ENCODE measurements at regions not wholly inside any gene's neighbourhood (a gene's known extent, or its start where the extent isn't known, plus 50 kb on each side); places are given as distances from the start of the nearest gene placed in this dataset.

GRCh38 chr18:47317824-47318508 lies 66.5 kb upstream of the SKOR2 start:
- TF ChIP-seq, protein P1, sequence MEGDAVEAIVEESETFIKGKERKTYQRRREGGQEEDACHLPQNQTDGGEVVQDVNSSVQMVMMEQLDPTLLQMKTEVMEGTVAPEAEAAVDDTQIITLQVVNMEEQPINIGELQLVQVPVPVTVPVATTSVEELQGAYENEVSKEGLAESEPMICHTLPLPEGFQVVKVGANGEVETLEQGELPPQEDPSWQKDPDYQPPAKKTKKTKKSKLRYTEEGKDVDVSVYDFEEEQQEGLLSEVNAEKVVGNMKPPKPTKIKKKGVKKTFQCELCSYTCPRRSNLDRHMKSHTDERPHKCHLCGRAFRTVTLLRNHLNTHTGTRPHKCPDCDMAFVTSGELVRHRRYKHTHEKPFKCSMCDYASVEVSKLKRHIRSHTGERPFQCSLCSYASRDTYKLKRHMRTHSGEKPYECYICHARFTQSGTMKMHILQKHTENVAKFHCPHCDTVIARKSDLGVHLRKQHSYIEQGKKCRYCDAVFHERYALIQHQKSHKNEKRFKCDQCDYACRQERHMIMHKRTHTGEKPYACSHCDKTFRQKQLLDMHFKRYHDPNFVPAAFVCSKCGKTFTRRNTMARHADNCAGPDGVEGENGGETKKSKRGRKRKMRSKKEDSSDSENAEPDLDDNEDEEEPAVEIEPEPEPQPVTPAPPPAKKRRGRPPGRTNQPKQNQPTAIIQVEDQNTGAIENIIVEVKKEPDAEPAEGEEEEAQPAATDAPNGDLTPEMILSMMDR (IDR thresholded peaks at IDR 0.05; ENCODE audit: low read depth, low read length, missing control alignments), result no peak
- H3K4me3 ChIP-seq (ENCODE audit: low read depth, low read length), result no peak overlapping the region
- no peak for DNase-seq (ENCODE audit: low read depth)
- in situ Hi-C loops (cut with HindIII; ENCODE audit: low sequenced_read_pairs), result no loop called here

DNA sequence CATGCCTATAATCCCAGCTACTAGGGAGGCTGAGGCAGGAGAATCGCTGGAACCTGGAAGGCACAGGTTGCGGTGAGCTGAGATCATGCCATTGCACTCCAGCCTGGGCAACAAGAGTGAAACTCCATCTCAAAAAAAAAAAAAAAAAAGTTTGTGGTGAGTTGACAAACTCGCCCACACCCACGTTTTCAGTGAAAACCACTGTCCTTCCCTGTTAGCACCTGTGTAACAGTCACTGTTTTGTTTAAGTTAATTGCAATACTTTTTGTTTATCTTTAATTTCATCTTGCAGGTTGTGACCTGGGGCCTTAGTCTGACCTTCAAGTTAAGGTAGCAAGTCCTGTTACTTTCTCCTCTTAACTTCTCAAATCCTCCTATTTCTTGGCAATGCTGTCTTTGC lies 65.5 kb upstream of the SKOR2 start:
- TF ChIP-seq, protein P1 (IDR thresholded peaks at IDR 0.05; ENCODE audit: low read depth, low read length, missing control alignments), result no peak
- in situ Hi-C loops (cut with HindIII; ENCODE audit: low sequenced_read_pairs), result no loop called here
- no peak for DNase-seq (ENCODE audit: low read depth)
- no peak overlapping the region for H3K4me3 ChIP-seq (ENCODE audit: low read depth, low read length)

- no peak for DNase-seq (ENCODE audit: low read depth)
- in situ Hi-C loops (cut with HindIII; ENCODE audit: low sequenced_read_pairs), result no loop called here
- H3K4me3 ChIP-seq (ENCODE audit: low read depth, low read length), result no peak overlapping the region
- TF ChIP-seq, protein P1 (IDR thresholded peaks at IDR 0.05; ENCODE audit: low read depth, low read length, missing control alignments), result no peak
These were observed 62.4 kb upstream of the SKOR2 start for GRCh38 chr18:47313901-47314300.

DNA sequence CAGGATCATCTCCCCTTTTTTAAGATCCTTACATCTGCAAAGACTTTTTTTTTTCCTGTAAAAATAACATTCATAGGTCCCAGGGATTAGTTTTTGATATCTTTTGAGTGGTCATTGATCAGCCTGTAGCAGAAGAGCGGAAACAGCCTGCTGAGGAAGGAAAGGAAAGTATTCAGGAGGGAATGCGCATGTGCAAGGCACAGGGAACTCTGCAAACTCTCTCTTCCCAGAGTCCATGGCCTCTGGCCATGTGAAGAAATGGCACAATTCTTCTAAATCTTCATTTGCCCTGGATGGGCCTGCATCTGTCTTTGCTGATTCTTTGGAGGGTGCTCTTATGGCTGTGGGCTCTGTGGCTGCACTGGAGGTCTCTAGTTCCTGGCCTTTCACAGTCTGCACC lies 60.1 kb upstream of the SKOR2 start:
- TF ChIP-seq, protein P1 (IDR thresholded peaks at IDR 0.05; ENCODE audit: low read depth, low read length, missing control alignments), result no peak
- H3K4me3 ChIP-seq (ENCODE audit: low read depth, low read length), result no peak overlapping the region
- DNase-seq (ENCODE audit: low read depth), result no peak
- in situ Hi-C loops (cut with HindIII; ENCODE audit: low sequenced_read_pairs), result no loop called here

All from astrocyte of the cerebellum (primary cell).